GM12865 (cell line): ENCODE measurements at regions not wholly inside any gene's neighbourhood (a gene's known extent, or its start where the extent isn't known, plus 50 kb on each side); places are given as distances from the start of the nearest gene placed in this dataset.

Experiments
- DNase-seq: peaks from one replicate; pipeline ENCODE4 v3.0.0; 2010; ENCODE audit warnings: low read depth
- H3K4me3 ChIP-seq: 2 replicates; pipeline ENCODE4 v1.5.1; 2011; ENCODE audit warnings: mild to moderate bottlenecking, low read depth, low read length, control low read depth
- CTCF ChIP-seq: IDR thresholded peaks from 2 replicates; pipeline ENCODE4 v1.5.1; 2011; ENCODE audit warnings: low read length, control low read depth, low read depth, inconsistent platforms; ENCODE audit not compliant: insufficient read depth; ENCODE audit errors: missing control alignments

DNA sequence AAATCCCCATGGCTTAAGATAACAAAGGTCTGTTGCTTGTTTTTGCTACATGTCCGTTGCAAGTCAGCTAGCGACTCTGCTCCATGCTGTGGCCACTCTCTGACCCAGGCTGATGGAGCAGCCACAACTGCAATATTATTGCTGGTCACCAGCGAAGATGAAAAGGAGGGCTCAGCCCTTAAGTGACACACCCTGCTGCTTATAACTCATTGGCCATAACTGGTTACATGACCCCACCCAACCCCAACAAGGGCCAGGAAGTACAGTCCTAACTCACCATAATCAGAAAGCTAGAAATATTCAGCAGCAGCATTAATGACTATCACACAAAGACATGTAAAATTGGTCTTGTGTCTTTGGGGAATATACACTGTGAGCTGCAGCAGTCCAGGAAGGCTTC is 224.3 kb downstream of the SOX9 start:
- H3K4me3 ChIP-seq: no peak overlapping the region
- TF ChIP-seq CTCF: no peak
- no peak for DNase-seq

DNA sequence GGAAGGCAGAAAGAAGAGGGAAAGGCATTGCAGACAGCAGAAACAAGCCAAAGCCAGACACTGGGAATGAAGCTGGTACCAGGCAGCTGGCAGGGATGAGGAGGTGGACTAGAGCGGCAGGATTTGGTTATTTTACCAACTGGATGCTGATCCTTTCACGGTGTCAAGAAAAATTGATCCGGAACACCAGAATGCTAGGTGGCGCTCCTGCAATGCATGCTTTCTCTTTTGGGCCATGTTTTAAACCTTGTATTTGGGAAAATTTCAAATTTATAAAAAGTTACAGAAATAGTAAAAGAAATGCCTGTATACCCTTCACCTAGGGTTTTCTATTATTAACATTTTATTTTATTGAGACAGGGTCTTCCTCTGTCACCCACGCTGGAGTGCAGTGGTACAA is 224.7 kb downstream of the SOX9 start:
- TF ChIP-seq CTCF: no peak
- no peak for DNase-seq
- H3K4me3 ChIP-seq: no peak overlapping the region

DNA sequence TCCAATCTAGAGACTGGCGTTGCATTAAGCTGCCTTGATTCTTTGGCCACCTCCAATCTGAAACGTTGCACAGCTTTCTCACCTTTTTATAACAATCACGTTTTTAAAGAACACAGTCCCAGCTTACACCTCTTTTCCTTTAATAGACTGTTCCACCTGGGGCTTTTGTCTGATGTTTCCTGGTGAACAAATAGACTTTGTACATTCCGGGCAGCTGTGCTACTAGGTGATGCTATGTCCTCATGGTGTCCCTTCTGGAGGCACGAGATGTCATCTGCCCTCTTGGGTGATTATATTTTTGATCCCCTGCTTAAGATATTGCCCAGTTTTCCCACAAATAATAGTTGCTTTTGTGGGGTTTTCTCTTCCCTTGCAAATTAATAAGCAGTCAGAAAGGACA is 225.5 kb downstream of the SOX9 start:
- H3K4me3 ChIP-seq: no peak overlapping the region
- DNase-seq: no peak
- TF ChIP-seq CTCF: no peak

DNA sequence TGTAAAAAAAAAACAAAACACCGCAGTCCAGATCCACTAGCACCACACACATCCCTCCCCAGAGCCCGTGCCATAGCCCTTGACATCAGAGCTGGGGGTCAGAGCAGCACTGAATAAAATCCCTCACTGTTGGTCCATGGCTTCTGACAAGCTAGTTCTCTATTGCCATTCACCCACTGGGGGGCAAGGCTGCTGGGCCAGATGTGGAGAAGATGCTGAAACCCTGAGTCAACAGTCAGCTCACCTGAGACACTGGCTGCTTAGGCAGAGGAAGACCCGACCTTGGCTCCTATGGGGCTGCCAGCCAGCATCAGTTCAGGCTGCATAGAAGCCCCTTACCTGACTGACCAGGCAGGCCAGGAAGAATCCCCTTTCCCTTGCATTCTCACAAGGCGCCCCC is 228.2 kb downstream of the SOX9 start:
- no peak overlapping the region for H3K4me3 ChIP-seq
- no peak for TF ChIP-seq CTCF
- DNase-seq: no peak

DNA sequence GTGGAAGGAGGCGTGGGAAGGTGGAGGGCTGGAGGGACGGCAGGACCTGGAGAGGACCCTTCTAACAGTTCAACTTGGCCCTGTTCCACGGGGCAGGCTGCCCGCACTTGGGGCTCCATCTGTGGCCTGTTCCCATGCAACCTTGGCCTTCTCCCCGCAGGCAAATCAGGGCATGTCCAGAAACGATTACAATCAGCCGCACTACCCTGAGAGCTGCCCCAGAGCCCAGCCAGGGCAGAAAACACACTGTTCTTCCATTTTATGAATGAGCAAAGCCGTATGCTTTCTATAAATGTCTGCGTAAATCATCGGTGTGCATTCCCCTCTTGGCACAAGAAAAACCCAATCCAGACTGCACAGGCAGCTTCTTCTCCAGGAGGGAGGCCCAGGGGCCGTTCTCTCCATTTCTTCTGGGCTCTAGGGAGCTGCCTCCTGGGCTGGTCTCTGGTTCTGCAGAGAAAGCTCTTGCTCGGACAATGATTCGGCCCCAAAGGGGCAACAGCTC is 228.7 kb downstream of the SOX9 start:
- no peak overlapping the region for H3K4me3 ChIP-seq
- no peak for DNase-seq
- TF ChIP-seq CTCF: no peak

DNA sequence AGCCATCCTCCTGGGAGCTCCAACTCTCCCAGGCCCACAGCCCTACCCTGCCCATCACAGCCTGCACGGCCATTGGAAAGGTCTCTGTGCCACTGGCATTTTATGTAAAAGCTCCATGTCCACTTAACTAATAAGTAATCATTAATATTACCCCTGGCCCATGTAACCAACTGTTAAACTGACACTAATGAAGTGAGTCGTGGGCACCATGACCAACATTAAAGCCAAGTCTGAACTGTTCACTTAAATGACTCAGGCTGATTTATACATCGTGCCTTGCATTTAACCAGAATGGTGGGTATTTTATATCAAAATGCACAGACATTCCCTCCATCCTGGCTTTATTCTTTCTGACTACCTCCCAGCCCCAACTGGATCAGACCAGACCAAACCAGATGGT is 229.3 kb downstream of the SOX9 start:
- DNase-seq: no peak
- no peak for TF ChIP-seq CTCF
- H3K4me3 ChIP-seq: no peak overlapping the region

- H3K4me3 ChIP-seq: no peak overlapping the region
- DNase-seq: no peak
- no peak for TF ChIP-seq CTCF
Observed at GRCh38 chr17:72351365-72351764, 230.5 kb downstream of the SOX9 start.
